Hindlimb muscle (tissue), 1 donor: ENCODE measurements at regions not wholly inside any gene's neighbourhood (a gene's known extent, or its start where the extent isn't known, plus 50 kb on each side); places are given as distances from the start of the nearest gene placed in this dataset.
A peak's percentile ranks its signal among the peaks of the same experiment; 100 is the strongest.
"Not testable (repeated sequence)": the region's sequence is repeated elsewhere in the genome, so short reads cannot be mapped to it uniquely, and the experiment has no call there.

ENCODE experiments used
- DNase-seq: peaks from one replicate; pipeline ENCODE4 v3.0.0-alpha.2; 2013

DNA sequence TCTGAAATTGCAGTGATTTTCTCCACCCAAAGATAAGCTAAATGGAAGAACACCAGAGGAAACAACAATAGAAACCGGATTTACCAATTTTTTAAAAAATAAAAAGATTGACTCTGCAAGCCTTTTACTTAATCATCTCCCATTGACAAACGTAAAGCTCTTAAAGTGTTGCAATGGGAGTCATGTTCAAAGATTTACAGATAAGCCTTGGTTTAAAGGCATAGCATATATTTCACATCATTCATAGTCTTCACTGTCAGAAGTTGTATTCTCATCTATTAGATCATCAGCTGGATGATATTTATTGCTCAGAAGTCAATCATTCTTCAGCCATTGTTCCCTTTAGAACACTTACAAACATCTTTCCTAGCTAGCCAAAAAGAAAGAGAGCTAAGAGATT is 397.6 kb downstream of the GBE1 start:
- DNase-seq: no peak

DNA sequence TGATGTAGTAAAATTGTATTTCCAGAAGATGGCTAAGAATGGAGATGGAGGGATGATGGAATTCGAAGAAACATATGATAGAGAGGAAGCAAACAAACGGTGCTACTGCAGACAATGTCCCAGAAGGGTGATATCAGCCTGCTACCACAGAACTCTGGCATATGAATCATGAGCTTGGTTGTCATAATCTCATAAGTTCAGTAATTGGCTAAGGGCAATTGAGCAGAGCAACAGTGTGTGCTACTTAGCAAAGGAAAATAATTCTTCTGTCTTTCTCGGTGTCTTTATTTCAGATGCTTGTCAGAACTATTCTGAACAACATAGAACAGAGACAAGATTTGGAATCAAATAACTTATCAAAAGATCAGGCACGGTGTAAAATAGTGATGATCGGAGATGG is 407.3 kb downstream of the GBE1 start:
- no peak for DNase-seq

DNA sequence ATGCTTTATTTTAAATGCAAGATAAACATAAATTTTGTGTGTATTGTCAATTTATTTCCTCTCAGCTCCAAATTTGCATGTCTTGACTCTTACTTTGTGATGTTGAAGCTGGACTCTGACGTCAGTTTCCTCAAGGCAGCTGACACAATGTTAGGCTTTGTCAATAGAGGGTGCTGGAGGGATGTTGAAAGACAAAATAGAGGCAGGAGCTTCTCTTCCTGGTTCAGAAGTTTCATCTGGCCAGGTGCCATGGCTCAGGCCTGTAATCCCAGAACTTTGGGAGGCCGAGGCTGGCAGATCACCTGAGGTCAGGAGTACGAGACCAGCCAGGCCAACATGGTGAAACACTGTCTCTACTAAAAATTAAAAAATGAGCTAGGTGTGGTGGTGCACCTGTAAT is 408.6 kb downstream of the GBE1 start:
- DNase-seq: no peak

DNA sequence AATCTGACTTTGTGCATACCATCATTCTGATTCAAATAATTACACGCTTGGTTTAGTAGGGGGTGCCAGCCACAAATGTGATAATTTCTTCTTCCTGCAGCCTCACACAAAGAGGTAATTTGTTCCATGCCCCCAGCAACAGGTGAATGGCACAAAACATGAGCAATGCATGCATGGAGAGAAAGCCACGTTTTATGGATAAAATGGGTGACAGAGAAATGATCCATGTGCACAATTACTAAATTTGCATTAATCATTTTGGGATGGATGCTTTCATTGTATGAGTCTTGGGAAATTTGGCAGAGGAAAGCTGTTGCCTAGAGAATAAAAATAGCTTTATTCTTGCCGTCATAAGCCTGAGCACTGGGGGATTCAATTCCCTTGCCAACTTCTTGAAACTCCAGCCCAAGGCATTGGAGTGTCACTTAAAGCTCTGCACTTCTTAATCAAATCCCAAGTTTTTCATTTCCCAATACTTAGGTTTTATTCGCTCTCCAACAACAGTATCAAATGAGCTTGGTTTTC is 411.6 kb downstream of the GBE1 start:
- no peak for DNase-seq

DNA sequence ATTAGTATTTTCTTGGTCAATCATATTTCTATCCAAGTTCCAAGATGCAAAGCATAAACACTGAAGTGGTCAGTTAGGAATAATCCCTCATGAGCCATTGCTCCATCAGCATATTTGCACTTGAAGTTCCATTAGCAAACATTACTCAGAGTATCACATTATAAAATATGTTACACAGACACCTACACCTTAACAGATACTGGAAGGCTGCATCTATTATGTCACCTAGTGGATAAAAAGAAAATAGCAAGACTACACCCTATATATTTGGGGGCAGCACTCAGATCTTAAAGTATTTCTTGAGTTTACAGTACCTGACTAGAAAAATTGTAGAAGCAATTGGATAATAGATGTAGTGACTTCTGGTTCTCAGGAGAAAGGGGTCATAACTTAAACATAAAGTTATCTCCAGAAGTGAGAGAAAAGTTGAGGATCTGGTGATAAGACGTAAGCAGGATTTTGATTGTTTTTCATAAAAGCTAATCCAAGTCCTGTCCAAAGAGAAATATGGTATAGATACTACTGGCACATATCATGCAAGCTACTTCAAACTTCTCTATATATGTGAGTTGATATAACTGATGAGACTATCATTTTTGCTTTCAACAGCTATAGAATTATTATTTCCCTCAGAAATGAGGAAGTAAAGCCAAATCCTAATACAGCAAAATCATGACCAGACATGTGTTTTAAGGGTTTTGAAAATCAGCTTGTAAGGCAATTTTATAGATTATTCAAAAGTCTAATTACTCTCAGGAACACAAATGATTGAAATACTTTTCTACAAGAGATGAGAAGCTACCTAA is 422.2 kb downstream of the GBE1 start:
- no peak for DNase-seq

DNA sequence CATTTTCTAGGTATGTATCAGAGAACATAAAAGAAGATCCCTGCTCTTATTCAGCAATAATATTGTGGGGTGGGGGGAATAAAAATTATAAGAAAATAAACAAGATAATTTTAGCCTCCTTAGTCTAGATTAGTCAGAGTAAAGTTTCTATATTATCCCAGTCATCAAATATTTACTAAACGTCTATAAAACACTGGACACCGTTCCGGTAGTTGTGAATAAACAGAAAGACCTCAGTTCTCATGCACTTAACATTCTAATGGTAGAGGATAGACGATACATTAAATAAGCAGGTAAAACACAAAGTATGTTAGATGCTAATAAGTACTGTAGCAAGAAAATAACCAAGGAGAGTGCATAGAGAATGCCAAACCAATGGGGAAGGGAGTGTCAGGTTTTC is 425.0 kb downstream of the GBE1 start:
- DNase-seq: no peak

DNA sequence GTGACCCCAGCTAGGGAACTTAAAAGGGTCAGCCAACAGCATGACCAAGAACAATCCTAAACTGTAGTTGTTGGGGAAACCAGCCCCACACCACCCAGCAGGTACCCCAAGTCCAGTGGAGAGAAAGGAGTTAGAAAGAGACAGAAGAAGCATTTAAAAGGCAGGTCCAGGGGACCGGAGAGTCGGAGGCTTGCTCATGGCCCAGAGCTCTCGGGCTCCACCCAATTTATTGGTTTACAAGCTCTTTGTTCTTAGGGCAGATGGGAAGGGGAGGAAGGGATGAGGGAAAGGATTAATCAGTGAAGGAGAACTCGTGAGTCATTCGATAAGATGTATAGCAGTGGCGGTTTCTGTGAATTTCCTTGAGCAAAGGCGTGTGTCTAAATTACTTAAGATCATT is 431.6 kb downstream of the GBE1 start:
- DNase-seq: not testable (repeated sequence)

DNA sequence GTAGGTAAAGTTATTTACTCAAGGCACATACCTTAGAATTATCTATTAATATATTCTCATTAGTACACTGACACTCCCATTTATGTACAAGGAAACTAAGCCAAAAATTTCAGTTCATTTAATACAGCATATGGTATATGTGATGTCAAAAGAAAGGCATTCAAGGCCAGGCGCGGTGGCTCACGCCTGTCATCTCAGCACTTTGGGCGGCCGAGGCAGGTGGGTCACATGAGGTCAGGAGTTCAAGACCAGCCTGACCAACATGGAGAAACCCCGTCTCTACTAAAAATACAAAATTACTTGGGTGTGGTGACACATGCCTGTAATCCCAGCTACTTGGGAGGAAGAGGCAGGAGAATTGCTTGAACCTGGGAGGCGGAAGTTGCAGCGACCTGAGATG is 435.2 kb downstream of the GBE1 start:
- no peak for DNase-seq

DNA sequence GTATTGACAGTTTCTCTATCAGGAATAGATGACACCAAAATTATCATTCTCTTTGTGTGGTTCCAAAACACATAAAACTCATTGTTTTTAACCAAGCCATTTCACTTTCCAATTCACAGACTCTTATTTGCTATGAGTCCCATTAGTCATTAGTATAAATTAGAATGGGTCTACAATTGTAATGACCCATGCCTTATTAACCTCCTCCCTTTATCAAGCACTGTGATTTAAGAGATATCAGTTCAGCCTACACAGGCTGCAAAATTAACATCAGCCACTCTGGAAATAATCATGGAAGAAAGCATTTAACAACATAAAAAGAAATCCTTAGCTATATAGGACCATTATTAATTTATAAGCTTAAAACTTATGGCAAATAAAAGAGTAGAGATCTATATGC is 440.6 kb downstream of the GBE1 start:
- DNase-seq: no peak

DNA sequence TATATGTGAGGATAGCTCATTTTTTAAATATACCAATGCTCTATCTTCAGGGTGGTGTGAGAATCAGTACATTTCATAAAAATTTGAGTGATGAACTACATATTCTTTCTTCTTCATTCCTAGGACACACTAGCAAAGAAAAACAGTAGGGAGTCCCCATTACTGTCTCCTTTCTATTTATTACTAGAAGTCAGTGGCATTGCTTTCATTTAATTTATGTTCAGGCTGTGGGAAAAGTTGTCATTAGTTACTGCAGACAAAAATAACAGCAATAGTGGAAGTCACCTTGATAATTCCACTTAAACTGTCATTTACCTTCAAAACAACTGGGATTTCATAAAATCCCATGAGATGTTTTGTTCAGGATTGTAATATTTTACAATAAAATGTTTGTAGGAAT is 446.4 kb downstream of the GBE1 start:
- no peak for DNase-seq

DNA sequence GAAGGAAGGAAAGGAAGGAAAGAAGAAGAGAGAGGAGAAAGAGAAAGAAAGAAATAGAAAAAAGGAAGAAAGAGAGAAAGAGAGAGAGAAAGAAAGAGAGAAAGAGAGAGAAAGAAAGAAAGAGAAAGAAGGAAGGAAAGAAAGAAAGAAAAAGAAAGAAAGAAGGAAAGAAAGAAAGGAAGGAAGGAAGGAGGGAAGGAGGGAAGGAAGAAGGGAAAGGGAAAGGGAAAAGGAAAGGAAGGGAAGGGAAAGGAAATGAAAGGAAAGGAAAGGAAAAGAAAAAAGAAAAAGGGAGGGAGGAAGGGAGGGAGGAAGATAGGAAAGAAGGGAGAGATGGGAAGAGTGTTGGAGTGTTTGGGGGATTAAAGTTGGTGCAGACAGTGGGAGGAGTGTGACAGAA is 450.1 kb downstream of the GBE1 start:
- no peak for DNase-seq

DNA sequence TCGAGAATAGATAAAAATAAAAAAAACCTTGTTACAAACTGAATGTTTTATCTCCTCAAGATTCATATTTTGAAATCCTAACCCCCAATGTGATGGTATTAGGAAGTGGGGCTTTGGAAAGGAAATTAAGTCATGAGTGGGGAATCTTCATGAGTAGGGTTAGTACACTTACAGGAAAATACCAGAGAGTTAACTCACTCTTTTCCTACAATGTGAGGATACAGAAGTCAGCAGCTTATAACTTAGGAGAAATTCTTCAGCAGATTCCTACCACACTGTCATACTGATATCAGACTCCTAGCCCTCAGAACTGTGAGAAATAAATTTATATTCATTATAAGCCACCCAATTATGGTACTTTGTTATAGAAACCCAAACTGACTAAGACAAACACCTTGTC is 453.1 kb downstream of the GBE1 start:
- no peak for DNase-seq

DNA sequence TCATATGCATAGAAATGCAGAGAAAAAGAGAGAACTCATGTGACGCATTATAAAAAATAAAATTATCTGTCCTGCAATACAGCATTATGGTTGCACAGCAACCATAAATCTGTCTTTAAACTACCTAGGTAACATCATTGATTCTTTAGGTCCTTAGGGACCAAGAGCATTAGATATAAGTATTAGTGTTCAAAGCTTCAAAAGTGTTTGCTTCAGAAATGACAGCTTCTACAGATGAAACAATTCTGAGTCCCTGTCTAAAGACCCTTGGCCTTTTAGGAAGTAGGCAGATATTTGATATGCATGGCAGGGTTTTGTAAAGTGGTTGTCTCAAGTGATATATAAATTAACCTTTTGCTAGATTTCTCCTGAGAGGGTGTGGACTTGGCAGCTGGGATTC is 454.2 kb downstream of the GBE1 start:
- DNase-seq: no peak

DNA sequence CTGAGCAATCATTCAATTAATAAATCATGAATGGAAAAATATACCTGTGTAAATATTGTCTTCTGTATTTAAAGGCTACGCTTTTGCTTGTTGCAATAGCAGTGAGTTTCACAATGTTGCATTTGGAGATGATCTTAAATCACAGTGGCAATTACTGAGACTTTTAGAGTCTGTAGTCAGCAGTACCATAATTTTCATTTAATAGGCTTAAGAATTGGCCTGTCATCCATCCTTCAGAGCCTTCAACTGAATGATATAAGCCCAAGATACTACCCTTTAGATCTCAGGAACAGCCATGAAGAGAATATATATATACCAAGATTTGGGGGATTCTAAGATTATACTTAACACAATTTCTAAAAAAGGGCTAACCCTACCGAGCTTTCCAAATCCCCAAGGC is 458.1 kb downstream of the GBE1 start:
- no peak for DNase-seq

DNA sequence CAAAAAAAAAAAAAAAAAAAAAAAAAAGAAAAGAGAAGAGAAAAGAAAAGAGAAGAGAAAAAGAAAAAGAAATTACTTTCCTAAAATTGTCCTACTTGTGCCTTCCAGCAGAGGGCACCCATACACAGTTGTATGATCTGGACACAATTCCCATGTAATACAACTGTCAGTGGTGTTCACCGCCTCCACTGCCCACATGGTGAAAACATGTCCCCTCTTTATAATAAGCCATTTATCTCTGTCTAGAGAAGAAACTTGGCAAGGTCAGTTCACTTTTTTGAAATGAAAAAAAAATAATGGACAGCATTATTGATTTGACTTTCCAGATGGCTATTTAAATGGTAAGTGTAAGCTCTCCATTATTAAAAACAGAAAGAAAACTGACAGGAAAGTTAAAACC is 459.4 kb downstream of the GBE1 start:
- peak; percentile 7 for DNase-seq

DNA sequence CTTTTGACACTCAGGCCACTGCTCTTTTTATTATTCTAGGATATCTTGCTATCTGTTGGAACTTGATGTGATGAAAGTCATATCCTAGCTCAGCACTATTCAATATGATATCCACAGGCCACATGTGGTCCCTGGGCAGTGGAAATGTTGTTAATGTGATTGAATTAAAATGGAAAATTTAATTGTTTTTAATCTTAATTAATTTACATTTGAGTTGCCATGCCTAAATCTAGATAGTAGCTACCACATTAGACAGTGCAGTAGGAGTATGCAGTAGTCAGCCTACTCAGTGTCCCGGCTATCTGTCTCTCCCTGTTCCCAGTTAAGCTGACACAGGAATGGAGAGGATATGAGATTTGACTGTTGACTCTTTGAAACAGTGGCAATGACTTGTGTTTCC is 460.2 kb downstream of the GBE1 start:
- DNase-seq: no peak

DNA sequence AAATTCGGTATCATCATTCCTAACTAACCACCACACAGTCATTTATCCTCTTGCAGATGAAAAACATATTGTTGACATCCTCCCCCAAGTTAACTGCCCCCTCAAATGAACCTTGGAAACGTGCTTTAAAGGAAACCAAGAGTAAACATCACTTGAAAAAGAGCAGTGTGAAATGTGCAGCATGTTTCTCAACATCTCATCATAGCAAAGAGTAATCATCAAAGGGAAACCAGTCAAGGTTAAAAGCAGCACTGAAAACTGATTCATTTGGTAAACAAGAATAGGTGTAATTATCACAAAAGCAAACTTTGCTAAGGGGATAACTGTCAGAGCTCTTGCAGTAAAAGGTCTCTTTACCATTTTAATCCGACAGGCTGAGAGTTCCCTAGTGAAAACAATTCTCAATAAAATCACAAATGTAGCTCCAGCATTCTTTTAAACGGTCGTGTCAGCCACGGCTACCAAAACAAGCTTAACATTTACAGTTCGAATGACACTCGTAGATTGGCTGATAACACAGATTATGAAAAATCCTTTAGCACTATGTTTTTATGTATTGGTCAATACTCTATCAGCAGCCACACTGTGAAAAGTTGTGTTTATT is 461.0 kb downstream of the GBE1 start:
- no peak for DNase-seq

DNA sequence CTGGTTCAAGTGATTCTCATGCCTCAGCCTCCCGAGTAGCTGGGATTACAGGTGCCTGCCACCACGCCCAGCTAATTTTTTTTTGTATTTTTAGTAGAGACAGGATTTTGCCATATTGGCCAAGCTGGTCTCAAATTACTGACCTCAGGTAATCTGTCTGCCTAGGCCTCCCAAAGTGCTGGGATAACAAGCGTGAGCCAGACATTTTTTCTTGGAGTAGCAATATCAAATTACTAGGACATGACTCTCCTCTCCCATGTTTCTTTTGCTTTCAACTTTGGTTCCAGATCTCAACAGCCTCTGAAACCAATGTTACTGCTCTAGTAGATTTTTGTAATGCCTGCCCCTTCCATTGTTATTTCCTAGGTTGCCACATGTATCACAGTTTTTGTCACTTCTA is 462.0 kb downstream of the GBE1 start:
- DNase-seq: no peak

DNA sequence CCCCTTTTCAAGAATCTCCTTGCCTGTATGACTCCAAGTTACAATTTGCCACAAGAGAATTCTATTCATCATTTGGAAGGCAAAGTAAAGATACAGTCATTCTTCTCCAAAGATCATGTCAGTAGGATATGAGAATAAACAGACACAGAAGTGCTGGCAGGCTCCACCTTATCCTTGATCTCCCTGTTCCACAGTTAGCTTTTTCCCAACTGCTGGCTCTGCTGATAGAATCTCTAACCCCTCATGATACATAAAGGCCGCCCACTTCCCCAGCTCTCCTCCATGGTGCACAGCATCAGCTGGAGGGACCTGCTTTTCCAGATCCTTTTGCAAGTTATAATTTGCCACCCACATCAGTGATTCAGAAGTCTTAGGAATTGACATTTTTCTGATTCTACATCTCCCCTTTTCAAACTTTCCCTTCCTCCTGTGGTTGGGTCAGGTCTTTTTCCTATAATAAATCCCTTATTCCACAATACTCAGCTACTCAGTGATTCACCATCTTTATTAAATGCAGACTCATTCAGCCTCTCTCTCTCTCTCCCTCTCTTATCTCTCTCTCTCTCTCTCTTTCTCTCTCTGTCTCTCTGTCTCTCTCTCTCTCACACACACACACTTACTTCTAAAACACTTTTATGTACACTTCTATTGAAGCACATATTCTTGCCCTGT is 465.4 kb downstream of the GBE1 start:
- no peak for DNase-seq

DNA sequence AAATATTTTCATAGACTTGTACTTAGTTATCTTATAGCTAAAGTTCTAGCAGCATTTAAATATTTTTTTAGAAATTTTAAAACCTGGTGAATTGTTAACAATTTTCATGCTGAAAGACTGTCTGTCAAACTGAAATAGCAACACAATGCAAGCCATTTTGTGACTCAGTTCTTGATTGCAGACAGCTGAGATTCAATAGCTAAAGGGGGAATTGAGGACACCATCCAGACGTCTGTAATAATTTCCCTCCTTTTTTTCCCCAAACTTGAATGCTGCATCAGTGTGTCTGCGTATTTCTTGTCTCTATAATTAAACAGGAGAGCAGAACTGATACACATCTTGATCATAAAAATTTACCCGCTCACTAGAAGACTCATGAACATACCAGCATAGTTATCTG is 468.3 kb downstream of the GBE1 start:
- DNase-seq: no peak

DNA sequence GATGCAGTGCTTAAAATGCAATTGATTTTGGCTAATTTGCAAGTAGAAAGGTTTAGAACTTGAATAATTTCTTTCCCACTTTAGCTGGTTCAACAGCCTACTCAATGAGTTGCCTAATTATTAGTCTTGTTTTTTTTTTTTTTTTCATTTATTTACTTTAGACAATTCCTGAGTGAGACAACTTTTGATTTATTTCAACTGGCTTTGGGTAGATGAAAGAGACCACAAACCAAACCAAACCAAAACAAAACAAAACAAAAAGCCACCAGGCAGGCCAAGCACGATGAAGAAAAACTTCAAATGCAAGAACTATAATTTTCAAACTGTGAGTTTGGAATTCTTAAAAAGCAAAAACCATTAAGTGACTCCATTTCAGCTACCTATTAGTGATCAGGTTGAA is 469.9 kb downstream of the GBE1 start:
- DNase-seq: no peak

DNA sequence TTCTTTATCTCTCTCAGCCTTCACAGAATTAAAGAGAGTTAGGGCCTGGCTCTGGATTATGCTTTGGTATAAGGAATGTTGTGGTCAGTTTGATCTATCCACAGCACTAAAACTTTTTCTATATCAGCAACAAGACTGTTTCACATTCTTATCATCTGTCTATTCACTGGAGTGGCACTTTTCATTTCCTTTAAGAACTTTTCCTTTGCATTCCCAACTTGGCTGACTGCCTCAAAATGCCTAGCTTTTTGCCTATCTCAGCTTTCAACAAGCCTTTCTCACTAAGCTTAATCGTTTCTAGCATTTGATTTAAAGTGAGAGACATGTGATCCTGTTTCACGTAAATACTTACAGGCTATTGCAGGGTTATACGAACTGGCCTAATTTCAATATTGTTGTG is 471.8 kb downstream of the GBE1 start:
- DNase-seq: no peak

DNA sequence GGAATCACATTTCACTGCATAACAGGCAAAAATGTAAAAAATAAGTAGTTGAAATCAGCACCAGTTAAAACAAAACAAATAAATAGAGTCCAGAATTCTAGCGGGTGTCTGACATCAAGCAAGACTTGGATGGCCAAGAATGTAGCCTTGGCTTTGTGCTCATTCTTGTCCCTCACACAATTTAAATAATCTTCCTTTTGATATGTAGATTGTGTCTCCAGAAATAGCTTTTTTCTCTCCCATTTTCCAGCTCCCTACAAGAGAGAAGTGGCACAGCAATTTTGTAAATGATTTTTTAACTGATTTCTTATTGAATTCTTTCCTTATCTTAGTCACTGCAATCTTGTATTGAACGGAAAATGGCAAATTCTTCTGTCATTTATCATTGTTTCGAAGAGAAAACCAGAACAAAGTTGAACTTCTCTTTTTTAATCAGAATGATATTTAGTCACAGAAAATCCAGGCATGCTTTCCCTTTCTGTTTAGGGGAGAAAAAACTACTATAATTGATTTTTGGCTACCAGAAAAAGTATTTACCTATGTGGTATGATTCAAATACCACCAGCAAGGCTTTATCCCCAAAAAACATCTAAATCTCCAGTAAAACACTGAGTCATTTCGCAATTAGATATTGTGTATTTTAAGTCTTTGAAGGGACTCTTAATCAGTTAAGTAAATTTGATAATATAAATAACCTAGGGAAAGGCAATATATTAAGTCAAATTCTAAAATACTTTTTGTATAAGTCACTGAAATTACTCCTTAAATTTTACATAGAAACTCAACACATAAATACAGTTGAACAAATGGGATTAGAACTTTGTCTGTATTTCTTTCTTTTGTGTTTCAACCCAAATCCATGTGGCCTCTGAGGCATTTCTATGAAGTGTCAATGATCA is 481.7 kb downstream of the GBE1 start:
- DNase-seq: no peak
